Right lobe of liver (tissue), 6 donors: ENCODE measurements at regions not wholly inside any gene's neighbourhood (a gene's known extent, or its start where the extent isn't known, plus 50 kb on each side); places are given as distances from the start of the nearest gene placed in this dataset.

Source experiments
- ATAC-seq, 4 donors: fragments of 200-7000 bp; cut with Tn5 transposase; one replicate each; pipeline ENCODE4 v1.9.1; 2020; ENCODE audit warnings: mild to moderate bottlenecking in 4 of 4, moderate library complexity in 4 of 4
- DNase-seq, 3 donors: peaks; one replicate each; pipeline ENCODE4 v3.0.0-alpha.2; 2020
- H3K27ac ChIP-seq, 3 donors: fragments of 200-600 bp; one replicate each; pipeline ENCODE4 v1.8.0; 2022
- H3K27me3 ChIP-seq, 2 donors: fragments of 200-600 bp; one replicate each; pipeline ENCODE4 v1.8.0; 2022
- H3K36me3 ChIP-seq, 4 donors: fragments of 200-600 bp; sonication (generic) in 1 of 4; one replicate each; pipeline versions ENCODE4 v1.5.1 to v1.8.0; 2017 to 2022; ENCODE audit warnings: control low read depth in 1 of 4
- H3K4me1 ChIP-seq, 4 donors: fragments of 200-600 bp; sonication (generic) in 1 of 4; one replicate each; pipeline versions ENCODE4 v1.5.1 to v1.8.0; 2017 to 2022; ENCODE audit warnings: control low read depth in 1 of 4
- H3K4me3 ChIP-seq, 3 donors: fragments of 200-600 bp; one replicate each; pipeline ENCODE4 v1.8.0; 2022
- H3K9me3 ChIP-seq, 4 donors: fragments of 200-600 bp; sonication (generic) in 1 of 4; one replicate each; pipeline versions ENCODE4 v1.5.1 to v1.8.0; 2017 to 2022; ENCODE audit warnings: control low read depth in 1 of 4
- POLR2A ChIP-seq: fragments of 450-650 bp; IDR thresholded peaks from one replicate; pipeline ENCODE4 v1.6.1; 2017; ENCODE audit warnings: antibody characterized with exemption, mild to moderate bottlenecking
- WGBS: methylation state at CpG from one replicate; pipeline ENCODE4 v1.1.6; 2018; ENCODE audit warnings: low coverage, low lambda C conversion rate; ENCODE audit not compliant: insufficient coverage; ENCODE audit errors: missing lambda C conversion rate; 5-methylcytosine and 5-hydroxymethylcytosine counted together
- intact Hi-C, 2 donors: fragments of 100-400 bp; cut with DNase I; formaldehyde crosslinking; loops; one replicate each; pipeline versions ENCODE4 v1.11.2 to v1.14.1; 2022
- TF ChIP-seq, protein P1 (sequence below), 4 donors: fragments of 200-600 bp in 3 of 4; fragments of 450-650 bp in 1 of 4; IDR thresholded peaks; one replicate each; pipeline versions ENCODE4 v1.5.1 to v1.8.0; 2016 to 2022; ENCODE audit warnings: antibody characterized with exemption in 4 of 4, mild to moderate bottlenecking in 2 of 4
- donor health status: DM: no; HTN: yes; CAD: no.
- donor health status: DM: no; HTN: no; CAD: no.
- donor health status: DM: no; HTN: no; CAD: no.
- donor health status: DM: no; HTN: yes; CAD: no.
- donor health status: DM: no; HTN: yes; CAD: no.

DNA sequence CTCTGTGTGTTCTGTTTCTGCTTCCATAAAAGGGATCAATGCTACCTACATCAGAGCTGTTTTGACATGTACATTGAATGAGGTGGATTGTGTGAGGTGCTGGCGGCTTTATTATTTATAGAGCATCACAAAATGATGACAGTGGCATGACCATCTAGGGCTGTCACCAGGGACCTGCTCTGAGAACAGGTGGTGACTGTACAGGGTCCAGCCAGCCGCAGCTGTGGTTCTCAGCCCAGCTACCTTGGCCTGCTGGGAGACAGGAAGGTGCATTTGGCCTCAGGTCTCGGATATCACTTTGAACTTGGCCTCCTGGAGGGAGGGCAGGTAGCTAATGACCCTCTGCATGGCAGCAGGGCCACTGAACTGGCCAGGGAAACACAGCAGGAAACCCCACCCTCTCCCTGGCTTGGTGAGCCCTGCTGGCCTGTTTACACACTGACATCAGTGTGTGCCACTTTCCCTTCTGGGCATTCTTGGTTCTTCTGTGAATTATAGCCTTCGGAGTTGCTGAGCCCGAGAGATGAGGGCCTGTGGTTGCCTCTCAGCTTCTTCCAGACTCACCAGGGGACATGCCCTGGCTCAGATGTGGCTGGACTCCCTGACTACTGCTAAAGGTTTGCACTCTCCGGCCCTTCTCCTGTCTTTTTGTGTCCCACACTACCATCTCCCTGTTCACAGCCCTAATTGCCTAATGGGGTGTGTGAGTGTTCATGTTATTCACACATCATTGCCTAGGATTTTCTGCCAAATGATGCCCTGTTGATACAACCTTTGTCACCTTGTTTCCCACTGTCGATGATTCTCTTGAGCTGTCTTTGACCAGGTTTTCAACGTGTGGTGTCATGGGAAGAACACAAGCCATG lies 109.2 kb upstream of the RAB12 start:
- Histone ChIP-seq H3K4me1 (no peaks in the 10 kb centered on the region), H3K27me3 (no peaks in the 10 kb centered on the region), H3K4me3 (no peak overlapping the region), H3K27ac (no peak overlapping the region), H3K36me3 (no peaks in the 10 kb centered on the region), H3K9me3 (no peaks in the 10 kb centered on the region)
- TF ChIP-seq POLR2A: no peak
- TF ChIP-seq, protein P1, sequence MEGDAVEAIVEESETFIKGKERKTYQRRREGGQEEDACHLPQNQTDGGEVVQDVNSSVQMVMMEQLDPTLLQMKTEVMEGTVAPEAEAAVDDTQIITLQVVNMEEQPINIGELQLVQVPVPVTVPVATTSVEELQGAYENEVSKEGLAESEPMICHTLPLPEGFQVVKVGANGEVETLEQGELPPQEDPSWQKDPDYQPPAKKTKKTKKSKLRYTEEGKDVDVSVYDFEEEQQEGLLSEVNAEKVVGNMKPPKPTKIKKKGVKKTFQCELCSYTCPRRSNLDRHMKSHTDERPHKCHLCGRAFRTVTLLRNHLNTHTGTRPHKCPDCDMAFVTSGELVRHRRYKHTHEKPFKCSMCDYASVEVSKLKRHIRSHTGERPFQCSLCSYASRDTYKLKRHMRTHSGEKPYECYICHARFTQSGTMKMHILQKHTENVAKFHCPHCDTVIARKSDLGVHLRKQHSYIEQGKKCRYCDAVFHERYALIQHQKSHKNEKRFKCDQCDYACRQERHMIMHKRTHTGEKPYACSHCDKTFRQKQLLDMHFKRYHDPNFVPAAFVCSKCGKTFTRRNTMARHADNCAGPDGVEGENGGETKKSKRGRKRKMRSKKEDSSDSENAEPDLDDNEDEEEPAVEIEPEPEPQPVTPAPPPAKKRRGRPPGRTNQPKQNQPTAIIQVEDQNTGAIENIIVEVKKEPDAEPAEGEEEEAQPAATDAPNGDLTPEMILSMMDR (IDR thresholded peaks at IDR 0.05): no peak
- DNase-seq: no peak
- ATAC-seq: no peak
- 64% methylated on average over 4 of the region's 8 CpGs for WGBS
- intact Hi-C loops: loop anchor here in 1 of 2 donors (10.0 kb wide), 1 partner anchor 705 kb away; no protein-coding TSS in a partner anchor

DNA sequence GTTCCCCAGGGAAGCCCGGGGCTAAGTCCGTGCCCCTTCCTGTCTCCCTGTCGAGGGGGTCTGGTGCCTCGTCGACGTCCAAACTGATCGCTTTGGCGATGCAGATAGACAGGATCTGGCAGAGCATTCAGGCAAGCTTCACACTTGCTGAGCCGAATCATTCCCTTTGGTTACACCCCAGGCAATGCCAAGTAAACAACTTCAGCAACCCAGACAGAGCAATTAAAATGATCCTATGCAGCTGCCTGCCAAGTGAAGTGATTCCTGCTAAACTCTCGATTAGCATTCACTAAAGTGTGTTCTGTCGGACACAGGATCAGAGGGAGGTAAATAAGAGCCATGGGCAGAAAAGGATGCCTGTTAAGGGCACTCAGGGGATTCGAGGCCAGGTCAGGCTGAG lies 108.2 kb upstream of the RAB12 start:
- H3K36me3 ChIP-seq: no peaks in the 10 kb centered on the region
- no peaks in the 10 kb centered on the region for H3K27me3 ChIP-seq
- TF ChIP-seq POLR2A: no peak
- TF ChIP-seq, protein P1 (IDR thresholded peaks at IDR 0.05): no peak
- intact Hi-C loops: loop anchor here in 1 of 2 donors (10.0 kb wide), 1 partner anchor 706 kb away; no protein-coding TSS in a partner anchor
- H3K27ac ChIP-seq: no peak overlapping the region
- no peaks in the 10 kb centered on the region for H3K4me1 ChIP-seq
- no peaks in the 10 kb centered on the region for H3K9me3 ChIP-seq
- no peak overlapping the region for H3K4me3 ChIP-seq
- ATAC-seq (no peak), DNase-seq (no peak)
- 39% methylated on average over 10 of the region's 12 CpGs for WGBS

DNA sequence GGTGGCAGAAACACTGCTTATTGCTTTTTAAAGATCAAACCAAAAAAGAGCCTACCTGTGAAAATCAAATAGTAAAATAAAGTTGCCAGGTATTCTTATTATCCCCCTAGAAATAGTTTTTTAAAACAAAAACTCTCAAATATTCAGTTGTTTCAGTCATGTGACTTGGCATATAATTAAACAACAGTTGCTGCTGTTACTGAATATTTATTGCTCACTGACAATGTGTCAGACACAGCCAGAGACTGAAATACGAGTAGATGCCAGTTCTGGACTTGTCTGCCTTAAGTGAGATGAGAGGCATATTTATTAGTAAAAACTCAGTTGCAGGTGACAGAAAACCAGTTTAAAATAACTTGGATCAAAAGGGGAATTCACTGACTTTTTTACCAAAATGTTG lies 106.0 kb upstream of the RAB12 start:
- H3K27ac ChIP-seq: no peak overlapping the region
- intact Hi-C loops: loop anchor here in 1 of 2 donors (10.0 kb wide), 1 partner anchor 708 kb away; no protein-coding TSS in a partner anchor
- TF ChIP-seq, protein P1 (IDR thresholded peaks at IDR 0.05): no peak
- no peak for TF ChIP-seq POLR2A
- no peaks in the 10 kb centered on the region for H3K27me3 ChIP-seq
- ATAC-seq (no peak), DNase-seq (no peak)
- no peak overlapping the region for H3K4me3 ChIP-seq
- no peaks in the 10 kb centered on the region for H3K4me1 ChIP-seq
- H3K9me3 ChIP-seq: no peaks in the 10 kb centered on the region
- 88% methylated on average over 1 of the region's 1 CpG for WGBS
- H3K36me3 ChIP-seq: no peaks in the 10 kb centered on the region

DNA sequence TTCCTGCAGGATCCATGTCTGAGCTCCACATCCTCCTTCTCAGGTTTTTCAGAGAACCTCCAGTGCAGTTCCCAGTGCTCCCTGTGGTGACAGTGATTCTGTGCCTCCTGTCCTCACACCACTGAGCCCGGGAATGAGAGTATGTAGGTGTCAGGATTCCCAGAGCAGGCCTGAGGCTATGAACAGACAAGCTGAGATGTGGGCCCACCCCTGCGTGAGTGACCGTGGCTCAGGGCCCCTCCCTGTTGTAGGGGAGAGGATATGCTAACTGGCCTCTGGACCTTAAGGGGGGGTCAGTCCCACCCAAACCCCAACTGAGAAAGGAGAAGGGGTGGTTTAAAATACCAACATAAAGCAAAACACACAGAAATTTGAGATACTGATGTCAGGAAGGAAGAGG lies 104.8 kb upstream of the RAB12 start:
- Histone ChIP-seq H3K4me1 (no peaks in the 10 kb centered on the region), H3K36me3 (no peaks in the 10 kb centered on the region), H3K9me3 (no peaks in the 10 kb centered on the region), H3K27ac (no peak overlapping the region), H3K4me3 (no peak overlapping the region), H3K27me3 (no peaks in the 10 kb centered on the region)
- 60% methylated on average over 1 of the region's 3 CpGs for WGBS
- intact Hi-C loops: loop anchor here in 1 of 2 donors (10.0 kb wide), 1 partner anchor 710 kb away; no protein-coding TSS in a partner anchor
- DNase-seq: no peak
- TF ChIP-seq, protein P1 (IDR thresholded peaks at IDR 0.05): no peak
- TF ChIP-seq POLR2A: no peak
- ATAC-seq: no peak
